ENCODE measurements at regions not wholly inside any gene's neighbourhood (a gene's known extent, or its start where the extent isn't known, plus 50 kb on each side); places are given as distances from the start of the nearest gene placed in this dataset.

DNA sequence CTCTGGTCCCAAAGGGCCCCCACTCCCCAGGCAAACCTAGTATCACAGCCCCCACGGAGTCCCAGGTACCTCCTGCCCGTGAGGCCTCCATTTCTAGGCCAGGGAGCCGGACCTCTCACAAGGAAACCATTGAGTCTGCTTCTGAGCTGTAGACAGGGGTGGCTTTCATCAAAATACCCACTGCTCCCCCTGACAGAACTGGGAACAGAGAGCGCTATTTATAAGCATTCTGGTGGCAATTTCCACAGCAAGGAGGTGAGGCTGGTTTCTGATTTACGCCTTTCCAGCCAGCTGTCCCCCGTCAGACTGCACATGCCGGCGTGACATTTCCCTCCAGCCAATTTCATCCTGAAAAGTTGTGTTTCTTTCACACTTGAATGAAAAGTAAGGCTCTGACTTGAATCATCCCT is 407.5 kb upstream of the PRKCQ start:
- TF ChIP-seq, protein P1, sequence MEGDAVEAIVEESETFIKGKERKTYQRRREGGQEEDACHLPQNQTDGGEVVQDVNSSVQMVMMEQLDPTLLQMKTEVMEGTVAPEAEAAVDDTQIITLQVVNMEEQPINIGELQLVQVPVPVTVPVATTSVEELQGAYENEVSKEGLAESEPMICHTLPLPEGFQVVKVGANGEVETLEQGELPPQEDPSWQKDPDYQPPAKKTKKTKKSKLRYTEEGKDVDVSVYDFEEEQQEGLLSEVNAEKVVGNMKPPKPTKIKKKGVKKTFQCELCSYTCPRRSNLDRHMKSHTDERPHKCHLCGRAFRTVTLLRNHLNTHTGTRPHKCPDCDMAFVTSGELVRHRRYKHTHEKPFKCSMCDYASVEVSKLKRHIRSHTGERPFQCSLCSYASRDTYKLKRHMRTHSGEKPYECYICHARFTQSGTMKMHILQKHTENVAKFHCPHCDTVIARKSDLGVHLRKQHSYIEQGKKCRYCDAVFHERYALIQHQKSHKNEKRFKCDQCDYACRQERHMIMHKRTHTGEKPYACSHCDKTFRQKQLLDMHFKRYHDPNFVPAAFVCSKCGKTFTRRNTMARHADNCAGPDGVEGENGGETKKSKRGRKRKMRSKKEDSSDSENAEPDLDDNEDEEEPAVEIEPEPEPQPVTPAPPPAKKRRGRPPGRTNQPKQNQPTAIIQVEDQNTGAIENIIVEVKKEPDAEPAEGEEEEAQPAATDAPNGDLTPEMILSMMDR (IDR thresholded peaks at IDR 0.05 in 2 of 3, conservative IDR thresholded peaks at IDR 0.05 in 1 of 3; ENCODE audit: borderline replicate concordance in 1 of 3, insufficient read depth in 1 of 3, low read depth in 2 of 3, low read length in 2 of 3), result no peak
- no peak for TF ChIP-seq POLR2A (IDR thresholded peaks at IDR 0.05; ENCODE audit: borderline replicate concordance, extremely low read depth, insufficient read depth, insufficient read length)
- no peak for TF ChIP-seq EGR1 (IDR thresholded peaks at IDR 0.05; ENCODE audit: low read depth)
- TF ChIP-seq, protein P2, sequence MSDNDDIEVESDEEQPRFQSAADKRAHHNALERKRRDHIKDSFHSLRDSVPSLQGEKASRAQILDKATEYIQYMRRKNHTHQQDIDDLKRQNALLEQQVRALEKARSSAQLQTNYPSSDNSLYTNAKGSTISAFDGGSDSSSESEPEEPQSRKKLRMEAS (IDR thresholded peaks at IDR 0.05), result no peak
- TF ChIP-seq RAD21 (IDR thresholded peaks at IDR 0.05; ENCODE audit: low read depth), result no peak
- TF ChIP-seq, protein P3, sequence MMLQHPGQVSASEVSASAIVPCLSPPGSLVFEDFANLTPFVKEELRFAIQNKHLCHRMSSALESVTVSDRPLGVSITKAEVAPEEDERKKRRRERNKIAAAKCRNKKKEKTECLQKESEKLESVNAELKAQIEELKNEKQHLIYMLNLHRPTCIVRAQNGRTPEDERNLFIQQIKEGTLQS (IDR thresholded peaks at IDR 0.05), result no peak

All from HCT116 (cell line).